Sciatic nerve (tissue), 2 donors: ENCODE measurements at regions not wholly inside any gene's neighbourhood (a gene's known extent, or its start where the extent isn't known, plus 50 kb on each side); places are given as distances from the start of the nearest gene placed in this dataset.

Source experiments
- ATAC-seq: fragments of 200-7000 bp; cut with Tn5 transposase; one replicate; pipeline ENCODE4 v1.9.1; 2020; ENCODE audit warnings: mild to moderate bottlenecking, moderate library complexity
- DNase-seq: peaks from one replicate; pipeline ENCODE4 v3.0.0-alpha.2; 2020; ENCODE audit warnings: low spot score
- intact Hi-C: fragments of 100-400 bp; cut with DNase I; formaldehyde crosslinking; loops from one replicate; pipeline ENCODE4 v1.14.2; 2022
- donor health status: DM: no; HTN: no; CAD: no.
- donor health status: DM: no; HTN: no; CAD: no.

- no peak for DNase-seq
- intact Hi-C loops: no loop called here
- no peak for ATAC-seq
Observed at GRCh38 chr20:60497298-60498035, 539.2 kb downstream of the CDH26 start.

- no peak for DNase-seq
- intact Hi-C loops: no loop called here
- no peak for ATAC-seq
Observed at GRCh38 chr20:60500038-60500701, 541.9 kb downstream of the CDH26 start.

- intact Hi-C loops: no loop called here
- no peak for DNase-seq
- no peak for ATAC-seq
Observed at GRCh38 chr20:60501048-60501447, 542.8 kb downstream of the CDH26 start.

GRCh38 chr20:60502881-60503280 is 544.7 kb downstream of the CDH26 start:
- DNase-seq (no peak), ATAC-seq (no peak)
- intact Hi-C loops: no loop called here

GRCh38 chr20:60505423-60505822 is 547.2 kb downstream of the CDH26 start:
- DNase-seq (no peak), ATAC-seq (no peak)
- intact Hi-C loops: no loop called here

GRCh38 chr20:60506061-60506460 is 547.8 kb downstream of the CDH26 start:
- ATAC-seq (no peak), DNase-seq (no peak)
- intact Hi-C loops: no loop called here

- ATAC-seq (no peak), DNase-seq (no peak)
- intact Hi-C loops: no loop called here
Observed at GRCh38 chr20:60507087-60507694, 549.0 kb downstream of the CDH26 start.

- intact Hi-C loops: no loop called here
- no peak for ATAC-seq
- DNase-seq: no peak
Observed at GRCh38 chr20:60509407-60509806, 551.2 kb downstream of the CDH26 start.

GRCh38 chr20:60510356-60510755 is 552.1 kb downstream of the CDH26 start:
- ATAC-seq (no peak), DNase-seq (no peak)
- intact Hi-C loops: no loop called here

GRCh38 chr20:60512443-60512842 is 554.2 kb downstream of the CDH26 start:
- ATAC-seq (no peak), DNase-seq (no peak)
- intact Hi-C loops: no loop called here

GRCh38 chr20:60513141-60513540 is 554.9 kb downstream of the CDH26 start:
- no peak for DNase-seq
- intact Hi-C loops: no loop called here
- no peak for ATAC-seq

GRCh38 chr20:60516442-60516841 is 558.2 kb downstream of the CDH26 start:
- ATAC-seq (no peak), DNase-seq (no peak)
- intact Hi-C loops: no loop called here

GRCh38 chr20:60518022-60518421 is 559.8 kb downstream of the CDH26 start:
- DNase-seq (no peak), ATAC-seq (no peak)

GRCh38 chr20:60525397-60525796 is 567.2 kb downstream of the CDH26 start:
- DNase-seq (no peak), ATAC-seq (no peak)
- intact Hi-C loops: no loop called here

More at GRCh38 chr20:60518022-60518421, 559.8 kb downstream of the CDH26 start:
- intact Hi-C loops: no loop called here

GRCh38 chr20:60527656-60528055 is 569.4 kb downstream of the CDH26 start:
- no peak for DNase-seq
- intact Hi-C loops: no loop called here
- ATAC-seq: no peak

- no peak for ATAC-seq
- DNase-seq: no peak
Observed at GRCh38 chr20:60528141-60528540, 569.9 kb downstream of the CDH26 start.

GRCh38 chr20:60529149-60529548 is 570.9 kb downstream of the CDH26 start:
- intact Hi-C loops: no loop called here
- no peak for ATAC-seq
- no peak for DNase-seq

More at GRCh38 chr20:60528141-60528540, 569.9 kb downstream of the CDH26 start:
- intact Hi-C loops: no loop called here

GRCh38 chr20:60535211-60535610 is 577.0 kb downstream of the CDH26 start:
- no peak for ATAC-seq
- intact Hi-C loops: no loop called here
- DNase-seq: no peak

- DNase-seq (no peak), ATAC-seq (no peak)
- intact Hi-C loops: no loop called here
Observed at GRCh38 chr20:60540591-60540990, 582.4 kb downstream of the CDH26 start.

GRCh38 chr20:60541991-60542390 is 583.8 kb downstream of the CDH26 start:
- intact Hi-C loops: no loop called here
- ATAC-seq: no peak

More at GRCh38 chr20:60541991-60542390, 583.8 kb downstream of the CDH26 start:
- no peak for DNase-seq
